Activated B cell treated with CpG ODN at 0.5 μM for 24 hours (primary cell): ENCODE measurements at regions not wholly inside any gene's neighbourhood (a gene's known extent, or its start where the extent isn't known, plus 50 kb on each side); places are given as distances from the start of the nearest gene placed in this dataset.
A peak's percentile ranks its signal among the peaks of the same experiment; 100 is the strongest.

Source experiments
- ATAC-seq: fragments of 200-7000 bp; cut with Tn5 transposase; one replicate; pipeline ENCODE4 v1.10.0; 2021; ENCODE audit warnings: low read depth, mild to moderate bottlenecking, moderate library complexity
- CTCF ChIA-PET: fragments of 350-600 bp; sonication (Branson Sonifier 250); formaldehyde crosslinking; loops from one replicate; lab custom pipeline; 2021; ENCODE audit warnings: antibody characterized with exemption; lab: Charles Lee
- POLR2A ChIA-PET: fragments of 350-600 bp; sonication (Branson Sonifier 250); formaldehyde crosslinking; loops from one replicate; lab custom pipeline; 2021; ENCODE audit warnings: antibody characterized with exemption; lab: Charles Lee
- DNase-seq: peaks from one replicate; pipeline ENCODE4 v3.0.0; 2022
- H3K27ac Mint-ChIP-seq: one replicate; pipeline ENCODE4 v1.8.0; 2020; ENCODE audit warnings: mixed read lengths
- H3K27me3 Mint-ChIP-seq: one replicate; pipeline ENCODE4 v1.8.0; 2021; ENCODE audit warnings: mixed read lengths
- H3K36me3 Mint-ChIP-seq: one replicate; pipeline ENCODE4 v1.8.0; 2021; ENCODE audit warnings: low read depth, mixed read lengths
- H3K4me1 Mint-ChIP-seq: one replicate; pipeline ENCODE4 v1.8.0; 2021; ENCODE audit warnings: mixed read lengths
- H3K4me3 Mint-ChIP-seq: one replicate; pipeline ENCODE4 v1.8.0; 2020; ENCODE audit warnings: mild to moderate bottlenecking, mixed read lengths
- H3K9me3 Mint-ChIP-seq: one replicate; pipeline ENCODE4 v1.8.0; 2020; ENCODE audit warnings: mixed read lengths
- intact Hi-C: fragments of 100-400 bp; cut with micrococcal nuclease; formaldehyde crosslinking; loops from one replicate; pipeline ENCODE4 v1.15.1; 2024
- TF ChIP-seq, protein P1 (sequence below): fragments of 200-600 bp; IDR thresholded peaks from one replicate; pipeline ENCODE4 v1.8.0; 2022; ENCODE audit warnings: antibody characterized with exemption, mild to moderate bottlenecking

DNA sequence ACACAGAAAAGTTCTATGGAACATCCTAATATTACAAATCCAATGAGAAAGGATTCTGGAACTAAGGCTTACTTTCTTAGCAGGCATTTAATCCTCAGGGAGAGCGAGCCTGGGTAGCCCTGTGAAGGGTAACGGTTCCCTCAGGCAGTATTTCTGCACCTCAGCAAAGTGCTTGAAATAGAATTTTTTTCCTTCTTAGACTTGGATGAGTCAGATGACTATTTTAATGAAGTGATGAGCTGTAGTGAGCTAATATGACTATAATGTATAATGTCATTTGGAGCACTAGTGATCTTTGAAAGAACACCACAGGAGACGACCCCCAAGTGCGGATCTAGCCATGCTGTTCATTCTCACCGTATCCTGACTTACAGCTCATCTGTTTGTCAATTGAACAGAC is 493.0 kb upstream of the FAM241A start:
- Mint-ChIP-seq H3K27ac (no peak overlapping the region), H3K4me3 (no peak overlapping the region), H3K27me3 (peaks cover 10% of the 10 kb centered on the region), H3K9me3 (no peaks in the 10 kb centered on the region), H3K36me3 (no peaks in the 10 kb centered on the region), H3K4me1 (no peaks in the 10 kb centered on the region)
- TF ChIP-seq, protein P1, sequence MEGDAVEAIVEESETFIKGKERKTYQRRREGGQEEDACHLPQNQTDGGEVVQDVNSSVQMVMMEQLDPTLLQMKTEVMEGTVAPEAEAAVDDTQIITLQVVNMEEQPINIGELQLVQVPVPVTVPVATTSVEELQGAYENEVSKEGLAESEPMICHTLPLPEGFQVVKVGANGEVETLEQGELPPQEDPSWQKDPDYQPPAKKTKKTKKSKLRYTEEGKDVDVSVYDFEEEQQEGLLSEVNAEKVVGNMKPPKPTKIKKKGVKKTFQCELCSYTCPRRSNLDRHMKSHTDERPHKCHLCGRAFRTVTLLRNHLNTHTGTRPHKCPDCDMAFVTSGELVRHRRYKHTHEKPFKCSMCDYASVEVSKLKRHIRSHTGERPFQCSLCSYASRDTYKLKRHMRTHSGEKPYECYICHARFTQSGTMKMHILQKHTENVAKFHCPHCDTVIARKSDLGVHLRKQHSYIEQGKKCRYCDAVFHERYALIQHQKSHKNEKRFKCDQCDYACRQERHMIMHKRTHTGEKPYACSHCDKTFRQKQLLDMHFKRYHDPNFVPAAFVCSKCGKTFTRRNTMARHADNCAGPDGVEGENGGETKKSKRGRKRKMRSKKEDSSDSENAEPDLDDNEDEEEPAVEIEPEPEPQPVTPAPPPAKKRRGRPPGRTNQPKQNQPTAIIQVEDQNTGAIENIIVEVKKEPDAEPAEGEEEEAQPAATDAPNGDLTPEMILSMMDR = no peak
- intact Hi-C loops = no loop called here
- ATAC-seq (no peak), DNase-seq (no peak)
- ChIA-PET CTCF (no interaction called here), POLR2A (no interaction called here)

DNA sequence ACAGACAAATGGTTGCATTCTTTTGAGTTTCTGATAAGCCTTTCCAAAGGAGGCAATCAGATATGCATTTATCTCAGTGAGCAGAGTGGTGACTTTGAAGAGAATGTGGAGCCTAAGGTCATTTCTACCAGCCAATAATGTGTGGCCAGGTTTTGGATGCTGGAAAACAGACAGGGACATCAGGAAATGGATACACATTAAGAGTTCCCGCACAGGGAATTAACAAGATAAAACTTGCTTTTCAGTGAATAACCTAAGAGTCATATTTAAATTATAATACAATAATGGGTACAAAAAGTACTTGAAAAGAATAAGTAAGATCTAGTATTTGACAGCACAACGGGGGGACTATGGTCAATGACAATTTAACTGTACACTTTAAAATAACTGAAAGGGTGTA is 492.3 kb upstream of the FAM241A start:
- TF ChIP-seq, protein P1 = no peak
- no peak overlapping the region for H3K4me3 Mint-ChIP-seq
- DNase-seq (no peak), ATAC-seq (no peak)
- ChIA-PET POLR2A (no interaction called here), CTCF (no interaction called here)
- no peaks in the 10 kb centered on the region for H3K9me3 Mint-ChIP-seq
- H3K4me1 Mint-ChIP-seq = no peaks in the 10 kb centered on the region
- no peak overlapping the region for H3K27ac Mint-ChIP-seq
- intact Hi-C loops = no loop called here
- H3K27me3 Mint-ChIP-seq = peaks cover 10% of the 10 kb centered on the region
- no peaks in the 10 kb centered on the region for H3K36me3 Mint-ChIP-seq

DNA sequence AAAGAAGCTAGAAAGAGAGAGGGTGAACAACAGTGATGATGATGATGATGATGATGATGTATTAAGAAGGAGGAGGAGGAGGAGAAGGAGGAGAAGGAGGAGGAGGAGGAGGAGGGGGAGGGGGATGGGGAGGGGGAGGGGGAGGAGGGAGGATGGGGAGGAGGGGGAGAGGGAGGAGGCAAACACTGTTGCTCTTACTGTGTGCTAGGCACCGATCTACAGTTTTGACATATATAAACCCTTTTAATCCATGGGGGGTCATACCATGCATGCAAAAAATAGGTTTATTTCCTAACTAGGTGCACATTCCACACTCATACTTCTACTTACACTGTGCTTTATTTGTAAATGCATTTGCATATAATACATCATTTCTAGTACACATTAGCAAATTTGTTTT is 482.8 kb upstream of the FAM241A start:
- peaks cover 2% of the 10 kb centered on the region for H3K9me3 Mint-ChIP-seq
- DNase-seq (no peak), ATAC-seq (no peak)
- TF ChIP-seq, protein P1 = no peak
- intact Hi-C loops = no loop called here
- H3K36me3 Mint-ChIP-seq = no peaks in the 10 kb centered on the region
- H3K4me1 Mint-ChIP-seq = no peaks in the 10 kb centered on the region
- H3K4me3 Mint-ChIP-seq = no peak overlapping the region
- CTCF ChIA-PET = no interaction called here
- peak overlapping the region; percentile 5 for H3K27ac Mint-ChIP-seq
- POLR2A ChIA-PET = no interaction called here
- H3K27me3 Mint-ChIP-seq = no peaks in the 10 kb centered on the region

DNA sequence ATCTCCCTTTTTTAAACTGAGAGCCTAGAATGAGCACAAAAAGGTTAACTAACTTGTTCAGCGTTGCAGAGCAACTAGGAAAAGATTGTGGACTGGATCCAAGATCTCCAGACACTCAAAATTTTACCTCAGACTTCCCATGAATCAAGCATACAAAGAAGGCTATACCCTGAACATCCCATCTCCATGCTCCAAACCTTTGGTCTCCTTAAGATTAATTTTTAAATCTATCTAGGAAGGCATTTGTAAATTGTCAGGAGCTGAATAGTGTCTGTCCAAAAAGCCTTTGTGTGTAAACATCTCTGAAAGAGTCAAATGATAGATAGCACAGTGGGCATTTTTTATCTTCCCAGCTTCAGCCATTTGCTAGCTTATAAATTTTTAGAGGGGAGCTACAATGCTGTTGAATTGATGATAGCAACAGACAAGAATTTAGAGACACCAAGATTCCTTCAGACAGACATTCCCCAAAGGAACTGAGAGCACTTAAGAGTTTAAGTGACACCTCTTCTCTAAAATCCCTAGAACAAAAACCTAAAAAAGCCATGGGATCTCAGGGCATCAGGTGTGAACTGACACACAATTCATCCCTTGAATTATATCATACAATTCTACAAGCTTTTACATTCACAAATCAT is 480.8 kb upstream of the FAM241A start:
- CTCF ChIA-PET = no interaction called here
- intact Hi-C loops = no loop called here
- DNase-seq (no peak), ATAC-seq (no peak)
- Mint-ChIP-seq H3K4me1 (no peaks in the 10 kb centered on the region), H3K9me3 (peaks cover 2% of the 10 kb centered on the region), H3K27ac (no peak overlapping the region), H3K36me3 (no peaks in the 10 kb centered on the region), H3K27me3 (no peaks in the 10 kb centered on the region), H3K4me3 (no peak overlapping the region)
- POLR2A ChIA-PET = no interaction called here
- TF ChIP-seq, protein P1 = no peak

DNA sequence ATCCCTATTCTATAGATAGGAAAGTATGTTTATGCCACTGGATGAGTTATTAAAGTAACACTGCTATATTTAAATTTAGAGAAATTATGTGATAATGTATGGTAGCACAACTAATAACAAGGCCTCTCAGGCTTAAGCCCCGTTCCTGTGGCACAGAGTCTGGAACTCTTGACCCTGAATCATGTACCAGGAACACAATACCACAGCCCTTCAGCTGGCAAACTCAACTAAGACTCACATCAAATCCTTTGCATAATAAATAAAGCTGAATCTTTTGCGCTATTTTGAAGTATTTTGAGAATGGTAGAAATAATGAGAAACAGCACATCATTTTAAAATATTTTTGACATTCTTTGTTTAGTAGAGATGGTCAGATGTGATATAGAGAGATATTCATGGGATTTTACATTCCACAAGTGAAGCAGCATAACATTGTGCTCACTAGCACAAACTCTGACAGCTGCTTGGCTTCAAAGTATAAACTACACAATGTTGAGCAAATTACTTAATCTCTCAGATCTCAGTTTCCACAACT is 478.4 kb upstream of the FAM241A start:
- Mint-ChIP-seq H3K27ac (no peak overlapping the region), H3K4me1 (no peaks in the 10 kb centered on the region), H3K36me3 (no peaks in the 10 kb centered on the region), H3K4me3 (no peak overlapping the region), H3K9me3 (peaks cover 2% of the 10 kb centered on the region), H3K27me3 (no peaks in the 10 kb centered on the region)
- no peak for DNase-seq
- ATAC-seq = no peak
- intact Hi-C loops = no loop called here
- POLR2A ChIA-PET = no interaction called here
- CTCF ChIA-PET = interaction anchor here (1.1 kb wide), 1 partner anchor 25 kb away, joined by 3 read pairs; no protein-coding TSS in a partner anchor
- TF ChIP-seq, protein P1 = no peak
